ENCODE measurements at regions not wholly inside any gene's neighbourhood (a gene's known extent, or its start where the extent isn't known, plus 50 kb on each side); places are given as distances from the start of the nearest gene placed in this dataset.
"Not testable (repeated sequence)": the region's sequence is repeated elsewhere in the genome, so short reads cannot be mapped to it uniquely, and the experiment has no call there.

DNA sequence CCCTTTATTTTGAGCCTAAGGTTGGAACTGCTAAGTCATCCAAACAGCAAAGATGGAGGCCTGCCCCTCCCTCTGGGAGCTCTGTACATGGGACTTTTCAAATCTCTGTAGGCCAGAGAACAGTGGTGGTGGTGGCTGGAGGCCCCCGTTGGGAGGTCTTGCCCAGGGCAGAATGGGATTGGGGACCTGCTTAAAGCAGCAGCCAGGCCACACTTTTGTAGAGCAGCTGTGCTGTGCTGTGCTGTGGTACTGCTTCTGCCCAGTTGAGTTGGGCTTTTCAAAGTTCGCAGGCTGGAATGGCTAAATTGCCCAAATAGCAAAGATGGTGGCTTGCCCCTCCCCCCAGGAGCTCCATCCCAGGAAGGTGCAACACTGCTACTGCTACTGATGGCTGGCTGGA lies 147.5 kb upstream of the TACR3 start:
- FAIRE-seq: no peak
- no peak for DNase-seq (ENCODE audit: low spot score)

DNA sequence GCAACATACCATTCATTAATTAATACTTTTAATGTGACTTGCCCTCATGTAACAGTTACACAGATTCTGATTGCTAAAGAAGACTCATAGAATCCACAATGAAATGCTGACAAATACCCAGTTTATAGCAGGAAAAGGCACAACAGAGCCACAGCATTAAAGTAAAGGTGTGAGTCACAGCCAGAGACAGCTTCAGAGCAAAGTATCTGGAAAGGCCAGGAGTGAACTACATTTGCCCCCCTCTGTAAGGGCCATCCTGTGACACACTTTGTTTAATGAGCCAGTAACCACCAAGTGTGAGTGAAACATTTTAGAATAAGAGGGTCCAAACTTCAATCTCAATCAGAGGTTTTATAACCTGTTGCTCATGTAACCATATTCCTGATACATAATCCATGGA lies 133.8 kb upstream of the TACR3 start:
- FAIRE-seq (no peak), DNase-seq (ENCODE audit: low spot score) (no peak)

DNA sequence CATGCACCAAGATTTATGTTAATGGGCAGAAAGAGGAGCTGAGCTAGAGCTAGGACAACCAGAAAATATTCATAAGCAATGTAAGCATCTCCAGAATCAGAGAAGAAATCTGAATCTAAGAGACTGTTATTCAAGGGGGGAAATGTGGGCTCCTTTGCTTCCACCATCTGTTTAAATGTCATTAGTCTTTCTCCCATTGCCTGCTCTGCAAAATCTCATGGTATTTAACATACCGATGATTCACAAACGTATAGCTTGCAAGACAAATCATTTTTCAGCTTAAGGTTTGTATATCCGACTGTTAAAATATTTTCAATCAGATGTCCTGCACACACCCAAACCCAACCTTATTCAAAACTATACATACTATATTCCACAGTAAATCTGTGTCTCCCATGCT lies 133.4 kb upstream of the TACR3 start:
- DNase-seq (ENCODE audit: low spot score): no peak
- no peak for FAIRE-seq

DNA sequence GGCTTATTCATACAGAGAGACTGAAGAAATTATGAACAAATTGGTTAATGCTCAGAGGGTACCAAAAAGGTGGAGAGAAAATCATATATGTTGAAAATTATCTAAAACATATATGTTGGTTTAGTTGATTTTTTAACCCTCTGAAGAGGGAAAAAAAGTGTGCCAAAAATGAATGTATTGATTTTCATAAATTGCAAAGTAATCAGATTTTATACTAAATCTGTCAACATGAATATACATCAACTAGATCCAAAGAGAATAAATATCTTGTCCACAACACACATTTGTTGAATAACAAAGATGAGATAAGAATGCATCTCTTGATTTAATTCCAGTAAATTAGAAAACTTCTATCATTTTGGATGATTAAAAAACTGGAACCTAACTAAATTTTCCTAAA lies 125.3 kb upstream of the TACR3 start:
- FAIRE-seq: no peak
- no peak for DNase-seq (ENCODE audit: low spot score)

DNA sequence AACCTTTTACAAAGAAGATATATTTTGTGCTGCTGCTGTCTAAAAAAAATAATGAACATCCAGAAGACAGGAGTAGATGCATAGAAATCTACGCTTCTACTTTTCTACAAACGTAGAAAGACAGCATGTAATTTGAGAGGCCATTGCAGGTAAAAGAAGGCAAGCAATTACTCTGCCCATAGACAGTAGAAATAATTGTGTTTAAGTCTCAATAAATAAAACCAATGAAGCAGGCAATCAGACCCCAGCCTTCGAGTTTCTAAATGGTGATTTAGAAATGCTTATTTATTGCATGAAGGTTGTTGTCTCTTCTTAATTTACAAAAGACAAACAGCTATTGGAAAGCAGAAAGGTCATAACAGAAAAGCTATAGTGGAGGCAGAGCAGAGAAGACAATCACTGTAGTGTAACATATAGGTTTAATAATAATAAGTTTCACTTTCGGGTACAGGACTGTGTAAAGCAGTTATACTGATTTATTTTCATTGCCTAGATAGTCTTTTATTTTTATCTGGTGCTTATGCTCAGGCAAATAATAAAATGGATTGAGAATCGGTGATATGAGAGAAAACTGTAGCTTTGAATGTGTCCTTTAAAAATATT lies 123.0 kb upstream of the TACR3 start:
- DNase-seq (ENCODE audit: low spot score) (no peak), FAIRE-seq (no peak)

DNA sequence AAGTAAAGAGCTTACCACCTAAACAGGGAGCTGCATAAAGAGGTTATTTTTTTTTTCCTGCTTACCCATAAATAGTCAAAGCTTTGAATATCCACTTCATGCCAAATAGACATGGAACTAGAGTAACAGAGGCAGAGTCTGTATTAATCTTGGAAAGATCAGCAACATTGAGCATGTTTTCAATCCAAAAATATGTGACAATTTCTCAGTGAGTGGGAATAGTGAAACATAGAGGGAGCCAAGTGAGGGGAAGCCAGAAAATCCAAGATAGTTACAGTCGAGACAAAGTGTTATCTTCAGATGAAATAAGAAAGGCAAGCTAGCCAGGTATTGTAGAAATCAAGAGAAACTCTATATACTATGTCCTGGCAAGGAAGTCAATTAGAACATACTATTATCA lies 122.3 kb upstream of the TACR3 start:
- DNase-seq (ENCODE audit: low spot score): no peak
- no peak for FAIRE-seq

DNA sequence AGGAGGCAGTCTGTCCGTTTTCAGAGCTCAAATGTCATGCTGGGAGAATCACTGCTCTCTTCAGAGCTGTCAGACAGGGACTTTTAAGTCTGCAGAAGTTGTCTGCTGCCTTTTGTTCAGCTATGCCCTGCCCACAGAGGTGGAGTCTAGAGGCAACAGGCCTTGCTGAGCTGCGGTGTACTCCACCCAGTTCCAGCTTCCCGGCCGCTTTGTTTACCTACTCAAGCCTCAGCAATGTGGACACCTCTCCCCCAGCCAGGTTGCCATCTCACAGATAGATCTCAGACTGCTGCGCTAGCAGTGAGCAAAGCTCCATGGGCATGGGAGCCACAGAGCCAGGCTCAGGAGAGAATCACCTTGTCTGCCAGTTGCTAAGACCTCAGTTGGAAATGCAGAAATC lies 90.5 kb upstream of the TACR3 start:
- not testable (repeated sequence) for DNase-seq (ENCODE audit: low spot score); FAIRE-seq

DNA sequence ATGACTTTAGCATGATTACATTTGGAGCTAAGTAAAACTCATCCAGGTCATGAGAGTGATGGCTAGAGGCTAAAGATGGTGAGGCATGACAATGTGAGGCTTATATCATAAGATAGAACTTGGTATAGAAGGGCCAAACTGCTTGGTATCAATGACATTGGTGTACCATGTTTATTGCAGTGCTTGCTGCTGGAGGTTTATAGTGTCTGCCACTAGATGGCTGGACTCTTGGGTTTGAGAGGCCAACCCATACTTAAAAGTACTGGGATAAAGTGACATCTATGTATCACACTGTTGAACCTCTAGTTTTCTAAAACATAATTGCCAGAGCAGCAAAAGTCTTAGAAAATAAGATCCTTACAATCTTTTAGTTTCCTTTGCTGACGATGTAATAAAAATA lies 83.0 kb upstream of the TACR3 start:
- DNase-seq (ENCODE audit: low spot score) (no peak), FAIRE-seq (no peak)

DNA sequence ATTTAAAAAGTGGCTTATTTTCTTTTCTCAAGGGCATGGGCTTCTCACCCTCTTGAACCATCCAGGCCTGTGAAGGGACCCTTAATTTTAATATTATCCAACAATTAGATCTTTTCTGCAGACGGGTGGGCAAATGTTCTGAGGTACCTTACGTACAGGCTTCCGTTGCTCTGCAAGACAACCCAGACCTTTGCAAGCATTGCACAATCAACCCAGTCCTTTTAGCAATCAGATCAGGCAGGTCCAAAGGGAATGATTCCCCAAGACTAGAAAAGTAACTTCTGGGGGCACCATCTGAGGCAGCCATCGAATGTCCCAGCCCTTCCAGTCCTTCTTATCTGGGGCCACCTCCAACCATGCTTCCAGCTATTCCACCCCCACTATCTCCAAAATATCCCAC lies 67.3 kb upstream of the TACR3 start:
- FAIRE-seq: no peak

DNA sequence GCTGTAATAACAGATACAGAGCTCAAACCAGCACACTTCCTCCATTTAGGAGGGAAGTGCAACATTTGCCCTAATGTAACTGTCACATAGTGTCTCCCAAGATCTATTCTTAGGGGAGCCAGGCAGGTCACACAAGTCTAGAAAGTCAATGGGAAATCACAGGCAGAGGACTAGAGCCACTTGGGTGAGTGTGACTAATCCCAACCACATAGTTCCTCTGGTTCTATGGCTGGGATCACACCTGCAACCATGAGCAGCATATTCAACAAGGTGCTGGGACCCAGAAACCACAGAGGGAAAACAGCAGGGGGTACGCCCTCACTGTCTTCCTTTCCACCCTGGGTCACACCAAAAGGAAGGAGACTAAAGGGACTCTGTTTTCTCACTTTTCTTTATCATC lies 66.8 kb upstream of the TACR3 start:
- no peak for FAIRE-seq
- DNase-seq (ENCODE audit: low spot score): no peak

More for the DNA sequence above, 67.3 kb upstream of the TACR3 start:
- no peak for DNase-seq (ENCODE audit: low spot score)

DNA sequence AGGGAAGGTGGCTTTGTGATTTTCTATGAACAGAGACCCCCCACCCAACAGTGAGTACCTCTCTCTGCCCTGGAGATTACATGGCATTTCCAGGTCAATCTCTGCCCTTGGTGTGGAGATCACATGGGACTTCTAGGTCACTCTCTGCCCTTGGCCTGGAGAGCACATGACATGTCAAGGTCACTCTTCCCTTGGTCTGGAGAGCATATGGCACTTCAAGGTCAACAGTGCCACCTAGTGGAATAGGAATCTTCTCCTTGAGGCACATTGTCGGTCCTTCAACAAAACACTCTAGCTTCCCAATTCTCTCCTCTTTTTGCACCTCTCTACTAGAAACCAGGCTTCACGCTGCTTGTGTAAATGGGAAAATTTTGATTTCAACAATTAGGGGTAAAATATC lies 66.2 kb upstream of the TACR3 start:
- FAIRE-seq (no peak), DNase-seq (ENCODE audit: low spot score) (peak; percentile 14)

DNA sequence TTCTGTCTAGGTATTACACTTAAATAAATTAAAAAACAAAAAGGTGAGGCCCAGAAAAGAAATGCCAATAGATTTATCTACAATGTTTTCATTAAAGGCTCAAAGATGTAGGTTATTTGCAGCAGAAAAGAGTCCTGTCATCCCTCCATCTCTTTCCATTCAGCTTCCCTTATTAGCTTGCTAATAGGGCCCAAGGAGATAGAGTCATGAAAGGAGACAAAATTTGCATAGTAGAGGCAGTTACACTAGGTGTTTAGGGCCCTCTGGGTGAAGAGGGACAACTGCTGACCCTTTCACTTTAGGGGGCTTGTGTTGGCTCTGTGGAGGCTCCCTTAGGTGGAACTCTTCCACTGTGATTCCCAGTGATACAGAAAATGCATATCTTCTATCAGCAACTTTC lies 58.4 kb upstream of the TACR3 start:
- DNase-seq (ENCODE audit: low spot score) (no peak), FAIRE-seq (no peak)

DNA sequence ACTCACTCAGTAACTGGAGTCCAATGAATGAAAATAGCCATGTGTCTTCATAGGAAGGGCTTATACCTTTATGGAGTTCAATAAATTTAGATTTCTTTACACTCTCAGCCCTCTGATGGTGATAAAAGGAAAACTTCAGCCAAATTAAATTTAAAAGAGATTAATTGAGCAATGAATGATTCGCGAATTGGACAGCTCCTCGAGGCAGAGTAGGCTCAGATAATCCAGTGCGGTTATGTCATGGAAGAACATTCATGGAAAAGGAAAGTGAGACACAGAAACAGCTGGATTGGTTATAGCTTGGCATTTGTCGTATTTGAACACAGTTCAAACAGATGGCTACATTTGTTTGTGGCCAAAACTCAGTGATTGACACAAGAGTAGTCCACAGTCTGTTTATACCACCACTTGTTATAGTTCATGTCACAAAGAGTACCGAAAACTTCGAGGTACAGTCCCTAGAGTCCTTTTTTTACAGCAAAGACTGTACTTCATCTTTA lies 54.6 kb upstream of the TACR3 start:
- FAIRE-seq: no peak
- no peak for DNase-seq (ENCODE audit: low spot score)

DNA sequence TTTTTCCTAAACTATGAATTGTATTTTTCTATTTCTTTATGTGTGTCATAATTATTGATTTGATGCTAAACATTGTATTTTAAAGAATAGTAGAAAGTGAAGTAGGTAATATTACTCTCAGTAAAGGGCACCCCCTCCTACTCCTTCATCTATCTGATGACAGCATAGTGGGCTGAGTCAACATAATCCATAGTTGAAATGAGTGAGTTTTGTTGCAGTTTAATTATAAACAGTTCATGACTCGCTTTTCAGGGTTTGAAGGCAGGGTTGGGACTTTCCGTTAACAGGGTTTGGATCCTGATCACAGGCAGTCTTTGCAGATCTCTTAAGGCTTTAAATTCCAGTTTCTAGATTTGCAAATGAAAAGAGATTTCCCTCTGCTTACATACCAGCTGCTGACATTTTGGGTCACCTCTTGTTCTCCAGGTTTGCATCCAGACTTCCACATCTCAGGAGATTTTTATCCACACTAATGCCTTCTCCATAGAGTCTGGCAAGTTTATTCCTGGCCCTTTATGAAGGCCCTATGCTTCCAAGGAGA lies 54.0 kb upstream of the TACR3 start:
- FAIRE-seq (no peak), DNase-seq (ENCODE audit: low spot score) (no peak)

All from RCC 7860 (cell line).